Cardiac fibroblast (primary cell): ENCODE measurements at regions not wholly inside any gene's neighbourhood (a gene's known extent, or its start where the extent isn't known, plus 50 kb on each side); places are given as distances from the start of the nearest gene placed in this dataset.

Experiments used
- DNase-seq, 2 donors: peaks; one replicate each; pipeline versions ENCODE4 v3.0.0 to v3.0.0-alpha.2; 2010; ENCODE audit warnings: low read depth in 2 of 2
- H3K4me3 ChIP-seq, 2 donors: replicated peaks in 1 of 2; 1 replicate in 1 of 2; 2 replicates in 1 of 2; pipeline ENCODE4 v1.5.1; 2011; ENCODE audit warnings: low read depth in 2 of 2, low read length in 2 of 2, mild to moderate bottlenecking in 2 of 2, moderate library complexity in 1 of 2
- TF ChIP-seq, protein P1 (sequence below): IDR thresholded peaks from one replicate; pipeline ENCODE4 v1.5.1; 2011; ENCODE audit warnings: low read depth, mild to moderate bottlenecking, low read length, inconsistent platforms

DNA sequence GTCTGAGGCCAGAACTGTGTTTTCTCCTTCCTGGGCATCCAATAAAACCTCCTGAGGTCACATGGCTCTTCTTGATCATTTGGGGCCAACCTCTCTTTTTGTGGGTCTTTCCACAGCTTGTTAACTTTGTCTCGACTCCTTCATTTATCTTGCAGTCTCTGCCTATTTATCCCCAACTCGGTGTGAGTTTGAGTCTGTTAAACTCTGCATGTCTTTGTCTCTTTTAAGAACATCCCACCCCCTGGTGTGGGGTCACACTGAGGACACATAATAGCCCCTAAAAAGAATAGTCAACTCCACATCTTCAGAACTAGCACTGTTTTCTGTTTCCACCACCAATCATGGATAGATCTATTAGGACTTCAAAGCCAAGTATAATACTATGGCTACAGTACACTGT is 187.2 kb downstream of the TLE3 start:
- DNase-seq = no peak
- no peak overlapping the region for H3K4me3 ChIP-seq
- TF ChIP-seq, protein P1, sequence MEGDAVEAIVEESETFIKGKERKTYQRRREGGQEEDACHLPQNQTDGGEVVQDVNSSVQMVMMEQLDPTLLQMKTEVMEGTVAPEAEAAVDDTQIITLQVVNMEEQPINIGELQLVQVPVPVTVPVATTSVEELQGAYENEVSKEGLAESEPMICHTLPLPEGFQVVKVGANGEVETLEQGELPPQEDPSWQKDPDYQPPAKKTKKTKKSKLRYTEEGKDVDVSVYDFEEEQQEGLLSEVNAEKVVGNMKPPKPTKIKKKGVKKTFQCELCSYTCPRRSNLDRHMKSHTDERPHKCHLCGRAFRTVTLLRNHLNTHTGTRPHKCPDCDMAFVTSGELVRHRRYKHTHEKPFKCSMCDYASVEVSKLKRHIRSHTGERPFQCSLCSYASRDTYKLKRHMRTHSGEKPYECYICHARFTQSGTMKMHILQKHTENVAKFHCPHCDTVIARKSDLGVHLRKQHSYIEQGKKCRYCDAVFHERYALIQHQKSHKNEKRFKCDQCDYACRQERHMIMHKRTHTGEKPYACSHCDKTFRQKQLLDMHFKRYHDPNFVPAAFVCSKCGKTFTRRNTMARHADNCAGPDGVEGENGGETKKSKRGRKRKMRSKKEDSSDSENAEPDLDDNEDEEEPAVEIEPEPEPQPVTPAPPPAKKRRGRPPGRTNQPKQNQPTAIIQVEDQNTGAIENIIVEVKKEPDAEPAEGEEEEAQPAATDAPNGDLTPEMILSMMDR = no peak

DNA sequence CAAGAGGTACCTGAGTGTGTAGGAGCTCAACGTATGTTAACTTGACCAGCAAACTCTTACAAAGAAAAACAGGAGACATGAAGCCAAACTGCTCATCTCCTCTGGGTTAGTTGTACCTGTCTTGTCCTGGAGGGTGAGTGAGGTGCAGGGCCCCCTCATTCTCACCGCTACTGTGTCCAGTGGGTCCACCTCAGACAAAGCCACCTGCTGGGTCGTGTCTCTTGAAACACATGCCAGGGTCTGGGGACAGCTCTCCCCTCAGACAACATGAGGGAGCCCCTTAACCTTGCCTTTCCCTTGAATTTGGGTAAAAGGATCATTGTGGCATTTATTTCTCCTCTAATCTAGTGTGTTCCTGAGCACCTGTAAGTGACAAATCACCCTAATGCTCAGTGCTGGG is 185.6 kb downstream of the TLE3 start:
- TF ChIP-seq, protein P1 = no peak
- DNase-seq = no peak
- no peak overlapping the region for H3K4me3 ChIP-seq

DNA sequence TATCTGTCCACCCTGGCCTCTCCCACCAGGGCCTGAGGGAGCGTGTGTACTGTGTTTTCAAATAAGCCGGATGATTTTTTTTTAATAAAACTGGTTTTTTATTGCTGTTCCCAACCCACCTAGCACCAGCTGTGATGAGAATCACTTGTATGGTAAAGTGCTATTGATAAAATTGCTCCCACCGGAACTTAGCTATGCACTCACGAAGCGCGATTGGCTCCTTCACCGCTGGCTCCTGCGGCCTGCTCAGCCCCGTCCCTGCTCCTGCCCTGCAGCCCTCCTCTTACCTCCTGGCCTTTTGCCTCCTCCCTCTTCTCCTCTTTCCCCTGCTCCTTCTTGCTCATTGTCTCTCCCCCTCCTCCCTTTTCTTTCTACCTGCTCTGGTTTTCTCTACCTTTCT is 183.7 kb downstream of the TLE3 start:
- TF ChIP-seq, protein P1 = no peak
- no peak overlapping the region for H3K4me3 ChIP-seq
- no peak for DNase-seq

DNA sequence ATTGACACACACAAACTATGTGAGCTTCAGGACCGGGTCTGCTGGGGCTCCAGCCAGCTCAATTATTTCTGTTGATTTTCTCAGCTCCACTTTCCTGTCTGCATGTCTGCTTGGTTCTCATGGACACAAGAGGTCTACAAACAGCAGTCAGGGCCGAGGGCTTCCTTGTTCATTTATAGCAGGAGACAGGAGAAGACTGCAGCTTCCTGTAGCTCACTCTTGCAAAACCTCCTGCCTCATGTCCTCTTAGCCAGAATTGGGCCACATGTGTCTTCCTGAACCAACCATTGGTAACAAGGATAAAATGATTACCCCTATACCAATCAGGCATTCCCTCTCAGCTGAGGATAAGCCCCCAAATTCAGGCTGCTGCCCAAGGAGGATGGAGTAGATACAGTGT is 182.8 kb downstream of the TLE3 start:
- no peak for DNase-seq
- TF ChIP-seq, protein P1 = no peak
- H3K4me3 ChIP-seq = no peak overlapping the region

DNA sequence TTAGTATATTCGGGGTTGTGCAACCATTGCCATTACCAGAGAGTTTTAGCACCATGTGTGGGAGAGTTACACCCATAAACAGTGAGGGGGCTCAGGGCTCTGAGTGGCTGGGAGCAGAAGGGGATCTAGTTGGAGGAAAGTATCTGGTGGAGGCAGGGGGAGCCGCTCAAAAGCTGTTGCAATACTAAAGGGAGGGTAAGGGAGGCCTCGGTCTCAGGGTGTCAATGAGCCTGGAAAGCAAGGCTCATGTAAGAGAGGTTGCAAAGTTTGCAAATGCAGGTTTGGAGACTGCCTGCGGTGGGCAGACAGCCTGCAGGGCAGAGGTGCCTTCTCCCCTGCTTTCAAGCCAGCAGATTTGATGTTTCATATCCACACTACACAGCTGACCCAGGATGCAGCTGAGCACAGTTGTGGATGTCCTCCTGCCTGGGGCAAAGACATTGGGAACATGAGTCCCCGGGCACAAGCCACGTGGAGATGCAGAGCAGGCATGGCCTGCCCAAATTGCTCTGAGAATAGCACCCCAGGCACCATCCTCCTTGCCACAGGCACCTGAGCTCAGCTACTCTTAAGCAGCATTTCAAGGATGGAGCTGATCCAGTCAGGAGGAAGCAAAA is 181.4 kb downstream of the TLE3 start:
- H3K4me3 ChIP-seq = no peak overlapping the region
- TF ChIP-seq, protein P1 = no peak
- no peak for DNase-seq

DNA sequence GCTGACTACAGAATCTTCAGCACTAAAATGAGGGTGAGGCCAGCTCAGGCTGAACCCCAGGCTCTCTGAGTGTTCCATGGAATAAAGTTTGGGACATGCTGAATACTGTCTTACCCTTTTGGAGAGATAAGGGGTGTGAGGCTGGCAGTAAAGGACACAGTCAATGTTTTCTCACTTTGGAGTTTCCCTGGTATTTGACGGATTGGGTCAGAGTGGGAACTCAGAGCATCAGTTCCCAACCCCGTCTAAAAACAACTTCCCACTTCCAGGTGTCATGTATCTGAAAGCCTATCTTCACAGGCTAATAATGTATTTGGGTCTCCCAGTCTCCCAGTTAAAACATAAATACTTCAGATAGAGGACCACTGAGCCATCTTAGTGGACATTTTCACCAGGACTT is 180.7 kb downstream of the TLE3 start:
- H3K4me3 ChIP-seq = no peak overlapping the region
- DNase-seq = no peak
- TF ChIP-seq, protein P1 = no peak

DNA sequence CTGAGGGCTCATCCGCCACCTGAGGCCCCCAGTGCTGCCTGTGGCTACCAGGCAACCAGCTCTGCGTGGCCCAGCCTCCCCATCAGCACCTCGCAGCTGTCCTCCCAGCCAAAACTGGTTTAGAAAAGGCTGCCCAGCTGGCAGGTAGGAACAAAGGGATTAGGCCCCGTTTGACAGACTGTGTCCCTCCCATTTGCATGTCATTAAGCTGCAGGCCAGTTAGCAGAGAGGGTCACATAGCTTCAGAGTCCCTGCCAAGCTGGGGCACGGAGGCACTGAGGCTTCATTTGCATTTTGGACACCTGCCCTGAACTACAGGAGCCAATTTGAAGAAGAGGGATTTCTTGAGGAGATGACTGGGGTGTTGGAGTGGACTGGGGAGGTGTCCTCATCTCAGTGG is 177.9 kb downstream of the TLE3 start:
- TF ChIP-seq, protein P1 = no peak
- DNase-seq = no peak
- no peak overlapping the region for H3K4me3 ChIP-seq
